ENCODE measurements at regions not wholly inside any gene's neighbourhood (a gene's known extent, or its start where the extent isn't known, plus 50 kb on each side); places are given as distances from the start of the nearest gene placed in this dataset.

DNA sequence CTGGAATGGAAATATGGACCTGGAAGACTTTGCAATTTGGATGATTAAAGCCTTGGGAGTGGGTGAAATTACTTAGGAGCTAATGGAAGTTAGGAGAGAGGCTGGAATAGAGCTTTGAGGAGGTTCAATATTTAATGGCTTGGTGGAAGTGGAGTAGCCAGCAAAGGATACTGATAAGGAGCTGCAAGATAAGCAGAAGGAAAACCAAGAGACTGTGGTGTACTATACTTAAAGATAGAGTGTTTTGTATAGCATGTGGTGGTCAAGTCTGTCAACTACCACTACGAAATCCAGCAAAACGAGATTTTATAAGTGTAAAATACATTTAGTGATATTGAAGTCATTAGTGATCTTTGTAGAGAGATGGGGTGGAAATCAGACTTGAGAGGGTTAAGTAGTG, 54.0 kb upstream of the TMLHE start:
- TF ChIP-seq, protein P1, sequence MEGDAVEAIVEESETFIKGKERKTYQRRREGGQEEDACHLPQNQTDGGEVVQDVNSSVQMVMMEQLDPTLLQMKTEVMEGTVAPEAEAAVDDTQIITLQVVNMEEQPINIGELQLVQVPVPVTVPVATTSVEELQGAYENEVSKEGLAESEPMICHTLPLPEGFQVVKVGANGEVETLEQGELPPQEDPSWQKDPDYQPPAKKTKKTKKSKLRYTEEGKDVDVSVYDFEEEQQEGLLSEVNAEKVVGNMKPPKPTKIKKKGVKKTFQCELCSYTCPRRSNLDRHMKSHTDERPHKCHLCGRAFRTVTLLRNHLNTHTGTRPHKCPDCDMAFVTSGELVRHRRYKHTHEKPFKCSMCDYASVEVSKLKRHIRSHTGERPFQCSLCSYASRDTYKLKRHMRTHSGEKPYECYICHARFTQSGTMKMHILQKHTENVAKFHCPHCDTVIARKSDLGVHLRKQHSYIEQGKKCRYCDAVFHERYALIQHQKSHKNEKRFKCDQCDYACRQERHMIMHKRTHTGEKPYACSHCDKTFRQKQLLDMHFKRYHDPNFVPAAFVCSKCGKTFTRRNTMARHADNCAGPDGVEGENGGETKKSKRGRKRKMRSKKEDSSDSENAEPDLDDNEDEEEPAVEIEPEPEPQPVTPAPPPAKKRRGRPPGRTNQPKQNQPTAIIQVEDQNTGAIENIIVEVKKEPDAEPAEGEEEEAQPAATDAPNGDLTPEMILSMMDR (IDR thresholded peaks at IDR 0.05), result no peak
- TF ChIP-seq POLR2AphosphoS5 (IDR thresholded peaks at IDR 0.05) (no peak), POLR2A (IDR thresholded peaks at IDR 0.05) (no peak)

All from prostate gland (tissue), 2 donors.